HEK293 (cell line): ENCODE measurements at regions not wholly inside any gene's neighbourhood (a gene's known extent, or its start where the extent isn't known, plus 50 kb on each side); places are given as distances from the start of the nearest gene placed in this dataset.

ENCODE experiments used
- CTCF ChIA-PET: fragments of 350-600 bp; formaldehyde crosslinking; extraction: SDS; loops from one replicate; lab custom pipeline; 2021; ENCODE audit warnings: antibody characterized with exemption; lab: Yijun Ruan, JAX
- POLR2A ChIA-PET: fragments of 300-600 bp; formaldehyde crosslinking; extraction: SDS; loops from one replicate; lab custom pipeline; 2020; ENCODE audit warnings: antibody characterized with exemption, inconsistent platforms; lab: Yijun Ruan, JAX
- H3K27ac ChIP-seq: fragments of 200-500 bp; sonication (Bioruptor generic); 2 replicates; pipeline ENCODE4 v1.5.1; 2014; ENCODE audit warnings: low read depth, low read length, control low read depth, inconsistent platforms; ENCODE audit errors: extremely low read depth
- H3K36me3 ChIP-seq, 2 experiments: fragments of 200-500 bp in 1 of 2; sonication (Bioruptor generic) in 1 of 2; 1 replicate in 1 of 2; 2 replicates in 1 of 2; pipeline ENCODE4 v1.5.1; 2014 to 2017; ENCODE audit warnings: inconsistent platforms in 2 of 2, low read length in 2 of 2; ENCODE audit not compliant: control insufficient read depth in 2 of 2, insufficient read depth in 1 of 2
- H3K4me1 ChIP-seq: fragments of 200-500 bp; sonication (Bioruptor generic); 2 replicates; pipeline ENCODE4 v1.5.1; 2014; ENCODE audit warnings: mild to moderate bottlenecking, low read length, inconsistent platforms; ENCODE audit not compliant: control insufficient read depth, insufficient read depth
- H3K4me3 ChIP-seq: 2 replicates; pipeline ENCODE4 v1.5.1; 2011; ENCODE audit warnings: low read depth, mild to moderate bottlenecking, control low read depth, low read length, moderate library complexity
- H3K9me3 ChIP-seq: fragments of 200-500 bp; sonication (Bioruptor generic); 2 replicates; pipeline ENCODE4 v1.5.1; 2014; ENCODE audit warnings: low read depth, low read length, inconsistent platforms; ENCODE audit not compliant: control insufficient read depth, insufficient read depth
- CTCF ChIP-seq: fragments of 450-650 bp; formaldehyde crosslinking; IDR thresholded peaks from 2 replicates; pipeline ENCODE4 v1.5.1; 2016; ENCODE audit warnings: missing biosample characterization, missing genetic modification characterization
- KLF9 ChIP-seq: fragments of 450-650 bp; formaldehyde crosslinking; IDR thresholded peaks from 2 replicates; pipeline ENCODE4 v1.5.1; 2016; ENCODE audit warnings: missing biosample characterization, missing genetic modification characterization, low read depth
- SETDB1 ChIP-seq: IDR thresholded peaks from one replicate; pipeline ENCODE4 v1.6.1; 2017; ENCODE audit warnings: mild to moderate bottlenecking, low read length, moderate library complexity, mixed read lengths; ENCODE audit not compliant: insufficient read length
- SP3 ChIP-seq: fragments of 450-650 bp; formaldehyde crosslinking; IDR thresholded peaks from 2 replicates; pipeline ENCODE4 v1.5.1; 2016; ENCODE audit warnings: missing biosample characterization, missing genetic modification characterization
- TRIM28 ChIP-seq: IDR thresholded peaks from 2 replicates; pipeline ENCODE4 v1.6.1; 2011; ENCODE audit warnings: low read length, control low read depth, borderline replicate concordance
- YY1 ChIP-seq: fragments of 450-650 bp; formaldehyde crosslinking; IDR thresholded peaks from 2 replicates; pipeline ENCODE4 v1.5.1; 2018; ENCODE audit warnings: missing biosample characterization, missing genetic modification characterization
- ZBTB20 ChIP-seq: fragments of 450-650 bp; formaldehyde crosslinking; IDR thresholded peaks from 2 replicates; pipeline ENCODE4 v1.5.1; 2016; ENCODE audit warnings: missing biosample characterization, missing genetic modification characterization
- ZFP37 ChIP-seq: fragments of 450-650 bp; formaldehyde crosslinking; IDR thresholded peaks from 2 replicates; pipeline ENCODE4 v1.5.1; 2016; ENCODE audit warnings: missing biosample characterization, missing genetic modification characterization
- ZIC2 ChIP-seq: fragments of 450-650 bp; formaldehyde crosslinking; IDR thresholded peaks from 2 replicates; pipeline ENCODE4 v1.5.1; 2016; ENCODE audit warnings: missing biosample characterization, missing genetic modification characterization
- ZNF146 ChIP-seq: fragments of 450-650 bp; formaldehyde crosslinking; IDR thresholded peaks from 2 replicates; pipeline ENCODE4 v1.5.1; 2016; ENCODE audit warnings: missing biosample characterization, missing genetic modification characterization
- ZNF148 ChIP-seq: fragments of 450-650 bp; formaldehyde crosslinking; IDR thresholded peaks from 2 replicates; pipeline ENCODE4 v1.5.0; 2017; ENCODE audit warnings: missing biosample characterization, missing genetic modification characterization, borderline replicate concordance
- ZNF155 ChIP-seq: fragments of 450-650 bp; formaldehyde crosslinking; IDR thresholded peaks from 2 replicates; pipeline ENCODE4 v1.5.1; 2016; ENCODE audit warnings: missing biosample characterization, missing genetic modification characterization
- ZNF16 ChIP-seq: fragments of 450-650 bp; formaldehyde crosslinking; IDR thresholded peaks from 2 replicates; pipeline ENCODE4 v1.5.1; 2016; ENCODE audit warnings: low read depth, missing biosample characterization, missing genetic modification characterization
- ZNF169 ChIP-seq: fragments of 450-650 bp; formaldehyde crosslinking; IDR thresholded peaks from 2 replicates; pipeline ENCODE4 v1.5.1; 2016; ENCODE audit warnings: missing biosample characterization, missing genetic modification characterization
- ZNF184 ChIP-seq: fragments of 450-650 bp; IDR thresholded peaks from 2 replicates; pipeline ENCODE4 v1.5.1; 2018; ENCODE audit warnings: missing biosample characterization, mild to moderate bottlenecking, missing genetic modification characterization
- ZNF19 ChIP-seq: fragments of 450-650 bp; formaldehyde crosslinking; IDR thresholded peaks from 2 replicates; pipeline ENCODE4; 2016; ENCODE audit warnings: missing biosample characterization, missing genetic modification characterization, low read depth
- ZNF362 ChIP-seq: fragments of 450-650 bp; formaldehyde crosslinking; IDR thresholded peaks from 2 replicates; pipeline ENCODE4 v1.5.1; 2016; ENCODE audit warnings: missing biosample characterization, missing genetic modification characterization
- ZNF366 ChIP-seq: fragments of 450-650 bp; formaldehyde crosslinking; conservative IDR thresholded peaks from 2 replicates; pipeline ENCODE4 v1.5.1; 2016; ENCODE audit warnings: missing biosample characterization, missing genetic modification characterization
- ZNF416 ChIP-seq: fragments of 450-650 bp; formaldehyde crosslinking; IDR thresholded peaks from 2 replicates; pipeline ENCODE4 v1.5.1; 2016; ENCODE audit warnings: missing biosample characterization, missing genetic modification characterization
- ZNF488 ChIP-seq: fragments of 450-650 bp; formaldehyde crosslinking; IDR thresholded peaks from 2 replicates; pipeline ENCODE4 v1.5.1; 2016; ENCODE audit warnings: missing biosample characterization, missing genetic modification characterization
- ZNF501 ChIP-seq: fragments of 450-650 bp; formaldehyde crosslinking; IDR thresholded peaks from 2 replicates; pipeline ENCODE4 v1.5.1; 2016; ENCODE audit warnings: missing biosample characterization, missing genetic modification characterization
- ZNF530 ChIP-seq: fragments of 450-650 bp; formaldehyde crosslinking; IDR thresholded peaks from 2 replicates; pipeline ENCODE4 v1.5.1; 2016; ENCODE audit warnings: low read depth, missing biosample characterization, missing genetic modification characterization
- ZNF555 ChIP-seq: fragments of 450-650 bp; formaldehyde crosslinking; conservative IDR thresholded peaks from 2 replicates; pipeline ENCODE4 v1.5.1; 2017; ENCODE audit warnings: missing biosample characterization, mild to moderate bottlenecking, missing genetic modification characterization, inconsistent platforms
- ZNF585B ChIP-seq: fragments of 450-650 bp; formaldehyde crosslinking; IDR thresholded peaks from 2 replicates; pipeline ENCODE4 v1.5.1; 2016; ENCODE audit warnings: missing biosample characterization, missing genetic modification characterization
- ZNF623 ChIP-seq: fragments of 450-650 bp; formaldehyde crosslinking; IDR thresholded peaks from 2 replicates; pipeline ENCODE4 v1.5.1; 2016; ENCODE audit warnings: missing biosample characterization, missing genetic modification characterization
- ZNF626 ChIP-seq: fragments of 450-650 bp; sonication (Bioruptor Pico); formaldehyde crosslinking; IDR thresholded peaks from 2 replicates; pipeline ENCODE4 v1.5.1; 2018; ENCODE audit warnings: missing biosample characterization, missing genetic modification characterization, inconsistent platforms
- ZNF664 ChIP-seq: fragments of 450-650 bp; formaldehyde crosslinking; IDR thresholded peaks from 2 replicates; pipeline ENCODE4 v1.5.1; 2016; ENCODE audit warnings: missing biosample characterization, missing genetic modification characterization
- ZNF792 ChIP-seq: fragments of 450-650 bp; formaldehyde crosslinking; IDR thresholded peaks from 2 replicates; pipeline ENCODE4 v1.5.1; 2016; ENCODE audit warnings: missing biosample characterization, missing genetic modification characterization

GRCh38 chr3:144663456-144664436 lies 692.1 kb downstream of the DIPK2A start:
- H3K4me3 ChIP-seq, result no peak overlapping the region
- H3K9me3 ChIP-seq, result no peaks in the 10 kb centered on the region
- CTCF ChIA-PET, result no interaction called here
- no peaks in the 10 kb centered on the region for H3K4me1 ChIP-seq
- H3K36me3 ChIP-seq, result no peaks in the 10 kb centered on the region
- H3K27ac ChIP-seq, result no peak overlapping the region
- POLR2A ChIA-PET, result no interaction called here
- TF ChIP-seq ZNF530 (tag by site-specific recombination) (no peak), ZNF664 (tag by site-specific recombination) (no peak), ZNF555 (tag by site-specific recombination) (no peak), ZNF366 (tag by site-specific recombination) (no peak), ZBTB20 (tag by site-specific recombination) (no peak), ZNF19 (no peak), ZNF16 (no peak), SP3 (no peak), ZNF155 (no peak), ZNF501 (no peak), ZNF792 (no peak)

GRCh38 chr3:144665567-144666053 lies 694.0 kb downstream of the DIPK2A start:
- ChIA-PET CTCF (no interaction called here), POLR2A (no interaction called here)
- no peak overlapping the region for H3K27ac ChIP-seq
- TF ChIP-seq ZNF146 (tag by site-specific recombination) (no peak), ZNF555 (tag by site-specific recombination) (no peak), ZNF169 (tag by site-specific recombination) (no peak), SETDB1 (peak; percentile 70), KLF9 (tag by site-specific recombination) (no peak), TRIM28 (peak; percentile 79; the same call in 1 of the 2 replicates), ZNF148 (tag by site-specific recombination) (no peak), ZNF585B (tag by site-specific recombination) (peak; percentile 77), ZNF362 (no peak), ZFP37 (tag by site-specific recombination) (no peak)
- H3K9me3 ChIP-seq, result no peaks in the 10 kb centered on the region
- H3K36me3 ChIP-seq, result no peaks in the 10 kb centered on the region
- H3K4me1 ChIP-seq, result no peaks in the 10 kb centered on the region
- no peak overlapping the region for H3K4me3 ChIP-seq

GRCh38 chr3:144670571-144670970 lies 698.9 kb downstream of the DIPK2A start:
- H3K9me3 ChIP-seq, result no peaks in the 10 kb centered on the region
- H3K36me3 ChIP-seq, result no peaks in the 10 kb centered on the region
- no peak overlapping the region for H3K27ac ChIP-seq
- H3K4me1 ChIP-seq, result no peaks in the 10 kb centered on the region
- no peak overlapping the region for H3K4me3 ChIP-seq
- POLR2A ChIA-PET, result no interaction called here
- CTCF ChIA-PET, result no interaction called here
- no peak for TF ChIP-seq ZNF623 (tag by site-specific recombination)
- no peak for TF ChIP-seq ZNF488 (tag by site-specific recombination)
- TF ChIP-seq YY1 (tag by site-specific recombination), result no peak
- no peak for TF ChIP-seq CTCF (tag by site-specific recombination)
- no peak for TF ChIP-seq ZNF416
- TF ChIP-seq ZNF626, result no peak
- no peak for TF ChIP-seq ZNF184
- TF ChIP-seq ZIC2, result no peak
